HT1080 (cell line): ENCODE measurements at regions not wholly inside any gene's neighbourhood (a gene's known extent, or its start where the extent isn't known, plus 50 kb on each side); places are given as distances from the start of the nearest gene placed in this dataset.

Experiments
- DNase-seq: peaks from one replicate; pipeline ENCODE4 v3.0.0-alpha.2; 2015; ENCODE audit warnings: low read depth

DNA sequence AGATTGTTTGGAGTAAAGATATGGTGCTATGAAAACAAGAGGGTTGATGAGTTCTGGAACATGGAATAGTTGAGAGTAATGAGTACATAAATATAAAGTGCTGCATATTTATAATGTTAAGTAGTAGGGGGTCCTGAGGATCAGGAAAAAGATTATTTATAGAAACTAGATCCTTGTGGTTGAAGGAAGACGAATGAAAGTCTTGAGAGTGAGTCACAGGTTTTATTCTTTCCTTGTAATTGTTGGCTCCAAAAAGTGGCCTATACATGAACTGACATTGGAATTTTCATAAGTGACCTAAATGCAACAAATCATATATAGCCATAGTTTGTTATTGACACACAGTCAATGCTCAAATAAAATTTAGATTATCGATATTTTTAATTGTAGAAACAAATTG is 440.4 kb upstream of the PRICKLE1 start:
- peak; percentile 5 for DNase-seq

DNA sequence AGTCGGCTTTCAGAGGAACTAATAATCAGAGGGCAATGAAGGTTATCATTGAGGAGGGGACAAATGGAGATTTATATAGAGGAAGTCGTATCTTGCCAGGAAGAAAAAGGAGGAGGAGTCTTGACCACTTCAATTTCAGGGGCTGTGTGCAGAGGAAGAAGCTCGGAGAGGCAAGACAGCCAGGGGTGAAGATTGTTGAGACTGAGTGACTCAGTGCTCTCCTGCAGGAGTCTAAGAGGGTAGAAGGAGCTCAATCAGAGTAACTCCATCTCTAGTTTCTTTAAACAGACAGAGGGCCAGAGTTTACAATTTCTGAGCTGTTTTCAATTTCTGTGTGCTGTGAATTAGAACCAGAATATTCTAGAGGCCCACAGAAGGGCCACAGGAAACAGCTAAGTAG is 439.3 kb upstream of the PRICKLE1 start:
- DNase-seq, result peak; percentile 11

GRCh38 chr12:43022838-43023237 is 433.3 kb upstream of the PRICKLE1 start:
- no peak for DNase-seq

DNA sequence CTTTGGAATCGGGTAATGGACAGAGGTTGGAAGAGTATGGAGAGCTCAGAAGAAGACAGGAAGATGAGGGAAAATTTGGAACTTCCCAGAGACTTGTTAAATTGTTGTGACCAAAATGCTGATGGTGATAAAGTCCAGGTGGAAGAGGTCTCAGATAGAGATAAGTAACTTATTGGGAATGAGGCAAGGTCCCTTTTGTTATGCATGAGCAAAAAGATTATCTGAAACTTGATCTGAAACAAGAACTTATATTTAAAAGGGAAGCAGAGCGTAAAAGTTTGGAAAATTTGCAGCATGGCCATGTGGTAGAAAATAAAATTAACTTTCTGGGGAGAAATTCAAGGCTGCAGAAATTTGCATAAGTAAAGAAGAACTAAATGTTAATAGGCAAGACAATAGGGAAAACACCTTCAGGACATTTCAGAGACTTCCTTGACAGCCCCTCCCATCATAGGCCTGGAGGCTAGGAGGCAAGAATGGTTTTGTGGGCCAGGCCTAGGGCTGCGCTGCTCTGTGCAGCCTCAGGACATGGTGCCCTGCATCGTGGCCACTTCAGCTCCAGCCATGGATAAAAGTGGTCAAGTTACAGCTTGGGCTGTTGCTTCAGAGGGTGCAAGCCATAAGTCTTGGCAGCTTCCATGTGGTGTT is 425.7 kb upstream of the PRICKLE1 start:
- no peak for DNase-seq

DNA sequence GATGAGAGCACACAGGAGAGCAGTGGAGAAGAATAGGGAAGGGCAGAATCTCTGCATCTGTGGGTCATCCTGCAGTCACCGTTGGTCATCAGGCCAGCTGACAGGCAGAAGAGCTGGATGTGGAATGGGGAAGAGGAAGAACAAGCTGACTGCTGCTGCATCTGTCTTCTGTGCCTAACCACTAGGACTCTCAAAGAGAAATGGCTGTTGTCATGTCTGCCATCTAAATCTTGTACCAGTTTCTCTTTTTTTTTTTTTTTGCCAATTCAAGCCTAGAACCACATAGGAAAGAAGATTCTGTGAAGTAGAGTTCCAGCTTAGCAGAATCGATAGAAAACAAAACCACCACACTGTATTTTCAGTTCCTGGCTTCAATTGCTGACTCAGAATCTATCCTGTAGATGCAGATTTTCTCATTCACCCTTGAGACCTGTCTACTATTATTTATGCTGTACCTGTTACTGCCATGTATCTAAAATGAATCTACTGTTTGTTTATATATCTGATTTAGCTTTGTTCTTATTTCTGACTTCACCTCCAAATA is 421.9 kb upstream of the PRICKLE1 start:
- peak; percentile 18 for DNase-seq

- no peak for DNase-seq
These were observed 420.3 kb upstream of the PRICKLE1 start for GRCh38 chr12:43009846-43010240.

GRCh38 chr12:43008953-43009845 is 419.7 kb upstream of the PRICKLE1 start:
- DNase-seq, result no peak

- DNase-seq, result no peak
These were observed 415.4 kb upstream of the PRICKLE1 start for GRCh38 chr12:43004908-43005307.

DNA sequence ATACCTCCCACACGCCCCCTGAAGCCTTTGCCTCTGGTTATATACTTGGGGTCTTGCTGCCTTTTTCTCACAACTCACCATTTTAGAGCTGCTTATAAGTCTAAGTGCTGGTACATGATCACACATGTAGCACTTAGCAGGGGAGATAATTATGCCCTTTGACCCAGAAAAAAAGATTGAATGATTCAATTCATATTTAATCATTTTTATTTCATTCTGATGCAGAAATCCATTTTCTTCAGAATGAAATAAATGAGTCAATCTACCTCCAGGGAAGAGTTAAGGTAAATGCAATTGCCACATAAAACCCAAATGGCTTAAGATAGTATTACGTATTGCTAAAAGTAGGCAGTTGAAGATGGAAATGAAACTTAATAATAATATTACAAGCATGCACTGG is 414.6 kb upstream of the PRICKLE1 start:
- DNase-seq, result no peak

DNA sequence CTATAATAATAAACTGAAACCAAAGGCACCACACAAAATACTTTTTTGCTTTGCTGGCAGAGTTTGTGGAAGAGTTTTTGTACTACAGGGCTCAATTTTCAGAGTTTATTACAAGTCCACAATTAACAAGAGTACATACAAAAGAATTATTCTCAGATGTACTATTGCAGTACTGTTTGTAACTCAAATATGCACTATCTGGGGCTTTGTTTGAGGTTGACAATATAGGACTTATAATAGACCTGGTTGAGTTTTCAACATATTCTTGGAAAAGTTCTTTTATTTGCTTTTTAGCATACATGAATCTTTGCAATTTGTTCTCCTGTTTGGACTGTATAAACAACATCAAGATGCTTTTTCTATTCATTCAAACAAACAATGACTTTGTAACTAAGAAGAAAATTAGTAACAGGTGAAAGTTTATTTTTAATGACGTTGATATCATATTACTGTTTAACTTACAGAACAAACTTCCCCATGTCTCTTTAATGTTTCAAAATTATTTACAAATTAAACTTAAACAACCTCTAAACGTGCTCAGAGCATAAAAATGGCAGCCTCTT is 407.4 kb upstream of the PRICKLE1 start:
- DNase-seq, result no peak

DNA sequence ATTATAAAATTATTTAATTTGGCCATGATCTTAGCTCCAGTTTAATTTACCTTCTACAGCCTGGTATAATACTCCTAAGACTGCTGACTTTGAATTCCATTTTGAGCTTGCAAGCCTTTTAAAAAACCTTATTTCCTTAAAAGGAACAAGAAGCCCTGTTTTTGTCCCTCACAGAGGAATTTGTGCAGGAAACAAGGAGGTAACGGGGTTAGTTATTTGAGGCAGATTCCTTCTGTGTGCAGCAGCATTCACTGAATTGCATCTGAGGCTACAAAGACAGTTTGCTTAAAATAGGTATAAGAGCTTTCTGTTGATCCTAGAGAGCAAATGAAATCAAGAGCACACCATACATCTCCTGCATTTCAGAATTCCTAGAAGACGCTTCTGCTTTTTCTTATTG is 403.3 kb upstream of the PRICKLE1 start:
- DNase-seq, result no peak

DNA sequence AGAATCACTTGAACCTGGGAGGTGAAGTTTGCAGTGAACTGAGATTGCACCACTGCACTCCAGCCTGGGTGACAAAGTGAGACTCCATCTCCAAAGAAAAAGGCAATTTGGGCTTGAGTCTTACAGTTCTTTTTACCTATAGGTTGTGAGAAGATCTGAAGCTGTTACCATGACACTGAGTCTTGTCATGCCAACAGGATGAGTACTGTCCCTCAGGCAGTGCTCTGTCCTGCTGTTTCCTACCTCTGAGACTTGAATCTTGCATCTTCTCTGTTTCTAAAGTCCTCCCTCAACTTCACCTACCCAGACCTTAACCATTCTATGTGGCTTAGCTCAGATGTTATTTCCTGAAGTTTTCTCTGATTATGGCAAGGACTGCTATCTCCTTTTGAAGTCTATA is 400.8 kb upstream of the PRICKLE1 start:
- no peak for DNase-seq

- DNase-seq, result no peak
These were observed 397.7 kb upstream of the PRICKLE1 start for GRCh38 chr12:42987216-42987650.

- DNase-seq, result no peak
These were observed 396.0 kb upstream of the PRICKLE1 start for GRCh38 chr12:42985506-42985905.

GRCh38 chr12:42982828-42983227 is 393.3 kb upstream of the PRICKLE1 start:
- no peak for DNase-seq

- peak; percentile 74 for DNase-seq
These were observed 391.8 kb upstream of the PRICKLE1 start for GRCh38 chr12:42981379-42981778.

DNA sequence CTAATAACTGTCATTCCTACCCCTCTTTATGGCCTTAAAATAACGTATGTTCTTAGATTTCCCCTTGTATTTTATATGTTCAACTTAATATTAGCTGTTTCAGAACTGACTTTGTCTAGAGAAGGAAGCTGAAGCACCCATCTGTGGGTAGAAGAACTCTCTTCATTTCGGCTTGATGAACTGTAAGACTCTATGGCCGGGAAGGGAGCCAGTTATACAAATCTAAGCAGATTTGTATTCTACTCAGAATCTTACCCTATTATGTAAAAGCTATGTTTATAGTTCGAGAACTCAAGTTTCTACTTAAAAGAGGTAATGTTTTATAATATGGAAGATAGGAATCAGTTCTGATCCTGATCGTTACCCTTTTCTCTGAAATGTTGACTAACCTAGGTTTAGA is 390.9 kb upstream of the PRICKLE1 start:
- no peak for DNase-seq

- no peak for DNase-seq
These were observed 390.2 kb upstream of the PRICKLE1 start for GRCh38 chr12:42979746-42980145.

GRCh38 chr12:42978708-42979107 is 389.2 kb upstream of the PRICKLE1 start:
- no peak for DNase-seq

DNA sequence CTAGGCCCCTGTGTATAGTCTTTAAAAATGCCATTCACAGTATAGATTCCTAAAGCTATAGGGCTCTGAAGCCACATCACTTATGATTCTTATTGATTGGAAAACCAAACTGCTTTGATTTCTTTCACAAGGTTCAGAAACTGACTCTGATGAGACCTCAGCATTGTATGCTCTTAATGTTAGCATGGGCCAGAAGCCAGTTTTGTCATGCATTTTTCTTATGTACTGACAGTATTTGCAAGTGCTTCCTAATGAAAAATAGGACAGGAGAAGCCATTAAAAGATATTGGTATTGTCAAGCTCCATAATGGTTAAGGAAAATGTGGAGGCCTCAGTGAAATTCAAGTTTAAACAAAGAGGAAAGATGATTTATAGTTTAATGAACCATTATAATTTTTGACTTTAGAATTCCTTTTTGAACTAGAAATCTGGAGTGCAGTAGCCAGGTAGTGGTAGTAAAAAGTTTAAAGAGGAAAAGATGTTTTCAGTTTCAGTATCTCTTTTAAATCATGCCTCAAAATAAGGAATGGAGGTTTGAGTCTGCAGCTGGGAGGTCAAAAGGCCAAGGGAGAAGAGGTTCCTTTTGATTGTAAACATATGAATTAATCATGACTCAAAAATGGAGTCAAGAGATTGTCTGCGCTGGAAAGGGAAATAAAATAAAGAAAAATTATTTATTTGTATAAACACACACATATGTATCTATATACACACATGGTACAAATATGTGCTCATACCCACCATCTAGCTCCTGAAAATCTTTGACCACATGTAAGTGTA is 388.1 kb upstream of the PRICKLE1 start:
- no peak for DNase-seq

DNA sequence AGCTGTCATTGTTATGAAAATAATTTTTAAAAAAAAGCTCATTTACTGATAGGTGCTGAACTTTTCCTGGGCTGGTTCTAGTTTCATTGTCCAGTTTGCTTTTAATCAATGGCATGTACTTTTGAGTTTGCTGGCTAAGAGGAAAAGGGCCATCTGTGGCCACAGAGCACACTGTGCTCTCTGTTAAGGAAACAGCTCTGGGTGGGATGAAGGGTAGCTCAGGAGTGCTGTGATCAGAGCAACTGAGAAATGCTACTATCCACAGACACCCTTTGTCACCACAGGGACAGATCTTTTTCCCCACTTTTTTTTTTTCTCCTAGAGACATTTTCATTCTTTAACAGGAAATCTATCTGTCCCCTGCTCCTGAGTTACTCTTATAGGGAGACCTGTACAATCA is 387.1 kb upstream of the PRICKLE1 start:
- DNase-seq, result no peak
